Skeletal muscle satellite cell (primary cell): ENCODE measurements at regions not wholly inside any gene's neighbourhood (a gene's known extent, or its start where the extent isn't known, plus 50 kb on each side); places are given as distances from the start of the nearest gene placed in this dataset.

ENCODE experiments used
- H3K27me3 ChIP-seq: 2 replicates; pipeline ENCODE4 v1.7.0; 2013; ENCODE audit warnings: low read length; ENCODE audit not compliant: control insufficient read depth, insufficient read depth
- H3K36me3 ChIP-seq: 2 replicates; pipeline ENCODE4 v1.7.0; 2013; ENCODE audit warnings: mild to moderate bottlenecking, control low read depth, low read length; ENCODE audit not compliant: insufficient read depth
- H3K4me1 ChIP-seq: 2 replicates; pipeline ENCODE4 v1.7.0; 2013; ENCODE audit warnings: low read length; ENCODE audit not compliant: control insufficient read depth, insufficient read depth
- H3K4me2 ChIP-seq: 2 replicates; pipeline ENCODE4 v1.7.0; 2013; ENCODE audit warnings: mild to moderate bottlenecking, low read length
- H3K4me3 ChIP-seq: 2 replicates; pipeline ENCODE4 v1.7.0; 2013; ENCODE audit warnings: low read length
- H3K9ac ChIP-seq: 2 replicates; pipeline ENCODE4 v1.7.0; 2013; ENCODE audit warnings: mild to moderate bottlenecking, low read depth, low read length, moderate library complexity
- H3K9me3 ChIP-seq: replicated peaks from 2 replicates; pipeline ENCODE4 v1.7.0; 2013; ENCODE audit warnings: mild to moderate bottlenecking, control low read depth, low read length

DNA sequence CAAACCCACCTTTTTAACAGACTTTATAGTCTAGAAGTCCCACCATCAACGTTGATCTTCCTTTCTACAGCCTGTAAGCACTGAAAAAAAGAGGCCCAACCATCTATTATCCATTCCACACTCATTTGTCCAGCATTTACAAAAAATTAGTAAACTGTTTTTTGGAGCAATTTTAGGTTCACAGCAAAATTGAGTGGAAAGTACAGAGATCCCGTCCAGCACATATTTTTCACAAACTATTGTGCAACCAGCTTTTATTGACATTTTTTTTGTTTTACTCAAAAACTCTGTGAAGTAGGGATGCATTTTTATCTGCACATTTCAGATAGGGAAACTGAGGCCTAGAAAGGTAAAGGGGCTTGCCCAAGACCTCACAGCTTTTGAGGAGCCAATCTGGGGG is 68.6 kb downstream of the TNP1 start:
- Histone ChIP-seq H3K4me1 (peaks cover 7% of the 10 kb centered on the region), H3K4me2 (no peak overlapping the region), H3K9ac (no peak overlapping the region), H3K4me3 (no peak overlapping the region), H3K27me3 (peaks cover 16% of the 10 kb centered on the region), H3K9me3 (no peaks in the 10 kb centered on the region), H3K36me3 (no peaks in the 10 kb centered on the region)

DNA sequence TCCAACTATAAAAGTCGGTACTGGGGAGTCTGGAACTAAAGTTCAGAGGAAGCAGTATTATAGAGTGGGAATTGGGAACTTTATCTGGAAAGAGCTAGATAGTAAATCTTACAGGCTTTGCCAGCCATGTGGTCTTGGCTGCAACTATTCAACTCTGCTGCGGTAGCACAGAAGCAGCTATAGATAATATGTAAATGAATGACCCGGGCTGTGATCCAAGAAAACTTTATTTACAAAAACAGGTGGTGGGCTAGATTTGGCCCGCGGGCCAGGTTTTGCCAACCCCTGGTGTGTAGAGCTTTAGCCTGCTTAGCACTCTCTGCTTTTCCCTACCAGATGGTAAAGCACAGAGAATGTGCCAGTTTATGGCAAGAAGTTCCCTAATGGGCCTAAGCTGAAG is 70.8 kb downstream of the TNP1 start:
- Histone ChIP-seq H3K4me1 (peaks cover 7% of the 10 kb centered on the region), H3K9ac (no peak overlapping the region), H3K9me3 (no peaks in the 10 kb centered on the region), H3K4me3 (no peak overlapping the region), H3K36me3 (no peaks in the 10 kb centered on the region), H3K4me2 (no peak overlapping the region), H3K27me3 (peaks cover 17% of the 10 kb centered on the region)

DNA sequence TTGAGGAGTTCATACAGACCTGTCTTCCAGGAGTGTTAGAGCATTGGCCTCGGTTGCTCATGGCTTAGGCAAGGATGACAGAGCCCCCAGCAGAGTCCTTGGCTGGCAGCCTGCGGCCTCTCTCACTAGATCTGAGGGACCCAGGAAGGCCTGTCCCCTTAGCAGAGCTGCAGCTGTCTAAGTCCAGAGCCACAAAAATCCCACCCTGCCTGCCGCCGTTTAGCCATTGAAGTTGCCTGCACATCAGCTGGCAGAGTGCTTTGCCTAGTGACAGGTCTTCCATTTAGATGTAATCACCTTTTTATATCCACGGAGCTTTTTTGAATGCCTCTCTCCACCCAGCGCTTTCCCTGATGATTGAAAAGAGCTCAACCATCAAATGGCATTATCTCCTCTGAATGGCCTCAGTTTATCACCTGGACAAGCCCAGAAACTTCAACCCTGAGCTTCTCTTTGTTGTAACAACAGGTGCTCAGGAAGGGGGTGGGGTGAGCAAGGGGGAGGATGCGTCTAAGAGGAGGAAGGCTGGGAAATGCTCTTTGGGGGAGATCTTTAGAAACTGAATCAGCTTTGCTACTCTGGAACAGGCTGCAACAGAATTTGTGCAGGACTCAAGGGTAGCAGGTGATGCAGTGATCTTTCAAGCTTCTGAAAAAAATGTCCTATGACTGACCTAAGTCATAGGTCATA is 71.9 kb downstream of the TNP1 start:
- no peaks in the 10 kb centered on the region for H3K9me3 ChIP-seq
- peaks cover 7% of the 10 kb centered on the region for H3K4me1 ChIP-seq
- H3K27me3 ChIP-seq, result peaks cover 17% of the 10 kb centered on the region
- no peak overlapping the region for H3K4me3 ChIP-seq
- no peaks in the 10 kb centered on the region for H3K36me3 ChIP-seq
- H3K4me2 ChIP-seq, result no peak overlapping the region
- no peak overlapping the region for H3K9ac ChIP-seq

DNA sequence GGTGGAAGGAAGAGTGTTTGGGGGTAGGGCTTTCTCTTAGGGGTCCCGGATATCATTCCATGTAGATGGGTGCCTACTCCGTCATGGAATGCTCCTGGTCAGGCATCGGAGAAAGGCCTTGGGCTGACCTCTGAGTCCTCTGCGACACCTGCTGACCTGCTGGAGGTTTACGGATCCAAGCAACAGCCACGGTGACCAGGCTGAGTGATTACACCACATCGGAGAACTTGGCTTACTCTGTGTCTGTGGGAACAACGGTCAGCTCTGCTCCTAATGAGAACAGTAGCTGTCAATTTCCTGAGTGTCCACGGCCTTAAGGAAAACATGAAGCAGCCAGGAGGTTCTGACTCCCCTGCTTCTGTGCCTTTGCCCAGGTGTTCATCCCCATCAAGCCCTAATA is 73.2 kb downstream of the TNP1 start:
- no peaks in the 10 kb centered on the region for H3K36me3 ChIP-seq
- H3K27me3 ChIP-seq, result peaks cover 17% of the 10 kb centered on the region
- H3K4me1 ChIP-seq, result peaks cover 2% of the 10 kb centered on the region
- H3K4me3 ChIP-seq, result no peak overlapping the region
- no peaks in the 10 kb centered on the region for H3K9me3 ChIP-seq
- H3K4me2 ChIP-seq, result no peak overlapping the region
- H3K9ac ChIP-seq, result no peak overlapping the region

DNA sequence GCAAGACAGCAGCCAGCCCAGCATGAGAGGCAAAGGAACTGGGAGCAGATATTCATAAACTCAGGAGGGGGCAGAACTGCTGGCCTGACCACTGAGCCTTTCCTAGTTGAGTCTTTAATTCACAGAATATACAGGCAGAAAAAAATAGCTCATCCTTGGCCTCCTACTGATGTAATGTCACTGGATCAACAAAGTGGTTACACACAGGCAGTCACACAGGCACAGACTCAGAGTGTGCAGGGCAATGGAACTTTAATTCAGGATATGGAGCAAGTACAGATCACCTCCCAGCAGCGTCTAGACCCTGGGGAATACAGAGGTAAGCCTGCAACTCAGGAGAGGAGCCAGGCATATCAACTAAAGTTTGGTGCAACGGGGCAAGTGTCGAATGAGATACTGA is 75.4 kb downstream of the TNP1 start:
- no peaks in the 10 kb centered on the region for H3K9me3 ChIP-seq
- no peak overlapping the region for H3K4me2 ChIP-seq
- no peak overlapping the region for H3K4me3 ChIP-seq
- no peaks in the 10 kb centered on the region for H3K36me3 ChIP-seq
- no peaks in the 10 kb centered on the region for H3K4me1 ChIP-seq
- H3K9ac ChIP-seq, result no peak overlapping the region
- peaks cover 17% of the 10 kb centered on the region for H3K27me3 ChIP-seq

DNA sequence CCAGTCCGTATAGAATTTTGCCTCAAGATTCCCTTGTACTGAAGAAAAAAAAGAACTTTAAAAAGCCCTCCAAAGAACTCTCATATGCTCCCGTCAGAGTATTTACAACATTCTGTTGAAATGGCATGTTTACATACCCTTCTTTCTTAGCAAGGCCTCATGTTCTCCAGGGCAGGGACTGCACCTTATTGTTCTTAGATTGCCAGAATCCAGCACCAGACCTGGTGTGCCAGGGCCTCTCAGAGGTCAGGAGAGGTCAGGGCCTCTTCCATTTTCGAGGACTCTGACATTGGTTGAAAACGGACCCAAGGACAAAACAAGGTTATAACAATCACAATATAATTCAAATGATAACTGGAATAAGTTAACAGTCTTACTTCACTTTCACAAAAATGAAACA is 78.2 kb downstream of the TNP1 start:
- Histone ChIP-seq H3K4me1 (no peaks in the 10 kb centered on the region), H3K9me3 (no peaks in the 10 kb centered on the region), H3K36me3 (no peaks in the 10 kb centered on the region), H3K27me3 (peaks cover 8% of the 10 kb centered on the region), H3K9ac (no peak overlapping the region), H3K4me2 (no peak overlapping the region), H3K4me3 (no peak overlapping the region)

DNA sequence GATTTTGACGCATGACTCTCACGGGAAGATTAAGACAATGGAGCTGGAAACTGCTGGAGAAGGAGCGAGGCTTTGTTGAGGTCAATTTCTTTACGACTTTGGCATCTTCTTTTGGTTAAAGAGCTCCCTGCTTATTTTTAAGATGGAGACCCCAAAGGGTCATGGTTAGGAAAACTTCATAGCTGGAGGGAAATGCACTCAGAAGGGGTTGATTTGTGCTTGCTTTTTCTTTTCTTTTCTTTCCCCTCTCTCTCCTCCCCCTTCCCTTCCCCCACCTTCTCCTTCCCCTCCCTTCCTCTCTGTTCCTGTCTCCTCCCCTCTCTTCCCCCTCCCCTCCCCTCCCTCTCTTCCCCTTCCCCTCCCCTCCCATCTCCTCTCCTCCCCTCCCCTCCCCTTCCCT is 79.0 kb downstream of the TNP1 start:
- Histone ChIP-seq H3K9ac (no peak overlapping the region), H3K4me2 (no peak overlapping the region), H3K9me3 (no peaks in the 10 kb centered on the region), H3K4me1 (peaks cover under 1% of the 10 kb centered on the region), H3K27me3 (no peaks in the 10 kb centered on the region), H3K36me3 (no peaks in the 10 kb centered on the region), H3K4me3 (no peak overlapping the region)

DNA sequence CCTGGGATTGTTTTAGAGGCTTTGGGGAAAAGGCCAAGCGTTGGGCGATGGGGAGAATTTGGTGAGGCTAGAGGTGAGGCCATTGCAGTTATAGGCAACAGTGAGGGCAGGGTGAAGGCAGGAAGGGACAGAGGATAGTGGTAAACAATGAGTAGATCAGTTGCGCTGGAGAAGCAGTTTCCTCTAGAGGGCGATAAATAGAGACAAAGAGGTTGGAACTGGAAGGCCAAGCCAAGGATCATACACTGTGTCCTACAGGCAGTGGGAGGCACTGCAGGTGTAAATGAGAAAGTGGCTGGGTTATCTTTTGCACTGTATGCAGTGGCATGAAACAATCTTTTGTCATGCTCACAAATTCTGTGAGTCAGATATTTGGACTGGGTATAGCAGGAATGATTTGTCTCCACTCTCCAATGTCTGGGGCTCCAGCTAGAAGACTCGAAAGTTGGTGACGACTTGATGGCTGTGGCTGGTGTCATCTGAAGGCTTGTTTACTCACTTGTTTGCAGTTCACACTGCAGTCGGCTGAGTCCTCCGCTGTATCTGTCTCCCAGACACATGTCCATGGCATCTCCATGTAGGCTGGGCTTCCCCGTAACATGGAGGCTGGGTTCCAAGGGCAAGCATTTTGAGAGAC is 82.1 kb downstream of the TNP1 start:
- peaks cover 21% of the 10 kb centered on the region for H3K4me1 ChIP-seq
- no peaks in the 10 kb centered on the region for H3K27me3 ChIP-seq
- no peak overlapping the region for H3K9ac ChIP-seq
- H3K4me2 ChIP-seq, result no peak overlapping the region
- H3K9me3 ChIP-seq, result no peaks in the 10 kb centered on the region
- H3K4me3 ChIP-seq, result no peak overlapping the region
- H3K36me3 ChIP-seq, result no peaks in the 10 kb centered on the region

DNA sequence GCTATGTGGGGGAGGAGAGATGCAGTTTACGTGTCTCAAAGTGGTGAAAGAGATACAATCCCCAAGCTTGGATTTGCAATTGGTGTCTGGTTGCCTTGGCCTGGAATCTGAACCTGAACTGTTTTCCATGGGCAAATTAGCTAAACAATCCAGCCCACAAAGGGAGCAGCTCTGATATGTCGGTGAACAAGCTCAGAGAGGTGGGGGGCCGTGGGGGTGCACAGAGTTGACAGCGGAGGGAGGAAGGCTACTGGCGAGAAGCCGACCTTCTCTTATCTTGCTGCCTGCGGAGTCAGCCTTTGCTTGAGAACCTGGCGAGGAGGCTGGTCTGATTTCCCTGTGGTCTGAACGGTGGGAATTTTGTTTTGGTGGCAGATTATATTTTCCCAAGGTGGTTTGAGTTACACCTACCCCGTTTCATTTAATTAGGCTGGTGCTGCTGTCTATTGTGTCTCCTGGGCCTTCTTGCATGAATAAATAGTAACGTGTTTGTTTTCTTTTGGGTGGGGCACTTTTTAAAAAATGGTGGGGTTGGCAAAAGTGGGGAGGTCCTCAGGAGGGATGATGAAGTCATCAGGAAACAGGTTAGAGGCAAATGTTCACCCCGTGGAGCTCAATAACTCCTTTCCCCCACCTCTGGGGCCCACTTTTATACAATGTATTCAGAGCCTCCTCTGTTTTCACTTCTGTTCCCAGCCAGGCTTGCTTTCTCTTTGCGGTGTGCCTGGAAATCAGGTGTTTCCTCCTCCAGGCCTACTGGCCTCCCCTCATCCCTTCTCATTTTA is 80.9 kb upstream of the IGFBP5 start:
- H3K4me1 ChIP-seq, result peaks cover 21% of the 10 kb centered on the region
- H3K9ac ChIP-seq, result no peak overlapping the region
- H3K4me3 ChIP-seq, result no peak overlapping the region
- no peaks in the 10 kb centered on the region for H3K36me3 ChIP-seq
- no peak overlapping the region for H3K4me2 ChIP-seq
- no peaks in the 10 kb centered on the region for H3K27me3 ChIP-seq
- H3K9me3 ChIP-seq, result no peaks in the 10 kb centered on the region

DNA sequence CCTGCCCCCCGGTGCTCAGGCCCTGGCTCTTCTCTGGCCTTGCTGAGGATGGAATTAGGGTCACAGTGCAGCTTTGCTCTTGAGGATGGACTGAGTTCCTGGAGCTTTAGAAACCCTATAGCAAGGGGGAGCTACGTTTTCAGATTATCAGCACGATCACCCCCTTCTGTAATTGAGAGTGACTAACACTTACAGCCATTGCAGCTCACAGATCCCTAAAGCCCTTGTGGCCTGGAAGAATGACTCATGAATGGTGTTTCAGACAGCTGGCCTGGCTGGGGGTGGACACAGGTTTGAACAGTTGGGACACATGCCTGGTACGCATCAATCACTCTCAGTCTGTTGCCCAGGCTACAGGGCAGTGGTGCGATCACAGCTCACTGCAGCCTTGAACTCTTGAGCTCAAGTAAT is 79.7 kb upstream of the IGFBP5 start:
- Histone ChIP-seq H3K4me1 (peaks cover 21% of the 10 kb centered on the region), H3K27me3 (no peaks in the 10 kb centered on the region), H3K36me3 (no peaks in the 10 kb centered on the region), H3K4me2 (peak overlapping the region; percentile 83), H3K9me3 (no peaks in the 10 kb centered on the region), H3K4me3 (peak overlapping the region; percentile 62), H3K9ac (peak overlapping the region; percentile 81)

DNA sequence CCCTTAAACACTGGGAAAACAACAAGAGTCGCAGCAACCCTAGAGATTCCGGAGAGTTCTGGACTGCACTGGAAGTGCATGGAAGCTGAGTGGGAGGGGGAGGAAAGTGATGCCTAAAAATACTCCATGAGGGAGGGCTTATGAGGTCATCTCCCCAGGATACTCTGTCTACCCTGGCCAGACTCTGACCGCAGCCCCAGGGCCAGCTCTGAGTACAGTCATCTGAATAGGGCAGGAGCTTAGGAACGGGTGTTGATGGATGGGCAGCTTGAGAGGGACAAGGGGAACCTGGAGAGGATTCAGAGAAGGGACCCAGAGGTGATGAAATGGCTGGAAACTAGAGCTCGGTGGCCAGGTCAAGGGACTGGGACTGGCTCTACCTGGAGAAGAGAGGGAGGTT is 79.3 kb upstream of the IGFBP5 start:
- Histone ChIP-seq H3K9ac (peak overlapping the region; percentile 81), H3K4me1 (peaks cover 21% of the 10 kb centered on the region), H3K4me2 (peak overlapping the region; percentile 83), H3K36me3 (no peaks in the 10 kb centered on the region), H3K4me3 (peak overlapping the region; percentile 62), H3K9me3 (no peaks in the 10 kb centered on the region), H3K27me3 (no peaks in the 10 kb centered on the region)
